HG02938 (cell line): ENCODE measurements at regions not wholly inside any gene's neighbourhood (a gene's known extent, or its start where the extent isn't known, plus 50 kb on each side); places are given as distances from the start of the nearest gene placed in this dataset.

Source experiments
- ATAC-seq: cut with Tn5 transposase; IDR thresholded peaks from one replicate; pipeline ENCODE4 v1.9.1; 2021; ENCODE audit warnings: mild to moderate bottlenecking, moderate library complexity; ENCODE audit not compliant: unreplicated experiment

DNA sequence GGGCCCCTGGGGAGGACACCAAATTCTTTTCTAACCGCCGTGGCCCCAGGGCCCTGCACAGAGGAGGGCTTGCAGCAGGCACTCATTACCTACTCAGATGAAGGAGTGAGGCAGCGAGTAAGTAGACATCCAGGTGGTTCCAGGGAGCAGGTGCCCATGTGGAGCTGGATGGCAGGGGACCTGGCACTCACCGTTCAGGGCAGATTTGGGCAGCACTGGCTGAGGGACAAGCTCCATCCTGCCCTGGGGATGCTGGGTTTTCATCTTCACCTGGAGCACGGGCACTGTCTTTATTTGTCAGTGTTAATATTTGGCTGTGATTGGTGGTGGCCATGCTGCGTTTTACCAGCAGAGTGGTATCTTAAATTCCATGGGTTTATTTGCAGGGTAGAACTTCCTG lies 1182.7 kb downstream of the BRD1 start:
- no peak for ATAC-seq

DNA sequence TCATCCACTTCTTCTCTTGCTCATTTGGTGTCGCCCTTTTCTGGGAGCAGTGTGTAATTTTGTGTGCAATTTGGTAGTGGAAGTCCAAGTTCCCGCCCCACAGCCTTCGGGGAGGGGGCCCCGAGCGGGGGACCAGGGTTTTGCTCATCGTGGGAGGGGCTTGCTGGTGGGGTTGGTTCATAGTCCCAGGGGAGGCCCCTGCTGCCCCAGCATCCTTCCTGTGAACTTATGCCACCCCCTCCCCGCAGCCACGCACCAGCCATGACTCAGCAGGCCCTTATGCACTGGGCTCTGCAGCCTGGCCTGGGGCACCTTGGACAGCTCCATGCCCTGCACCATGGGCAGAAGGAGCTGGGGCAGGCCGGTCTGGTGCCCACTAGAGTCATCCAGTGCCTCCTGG lies 1183.6 kb downstream of the BRD1 start:
- no peak for ATAC-seq

DNA sequence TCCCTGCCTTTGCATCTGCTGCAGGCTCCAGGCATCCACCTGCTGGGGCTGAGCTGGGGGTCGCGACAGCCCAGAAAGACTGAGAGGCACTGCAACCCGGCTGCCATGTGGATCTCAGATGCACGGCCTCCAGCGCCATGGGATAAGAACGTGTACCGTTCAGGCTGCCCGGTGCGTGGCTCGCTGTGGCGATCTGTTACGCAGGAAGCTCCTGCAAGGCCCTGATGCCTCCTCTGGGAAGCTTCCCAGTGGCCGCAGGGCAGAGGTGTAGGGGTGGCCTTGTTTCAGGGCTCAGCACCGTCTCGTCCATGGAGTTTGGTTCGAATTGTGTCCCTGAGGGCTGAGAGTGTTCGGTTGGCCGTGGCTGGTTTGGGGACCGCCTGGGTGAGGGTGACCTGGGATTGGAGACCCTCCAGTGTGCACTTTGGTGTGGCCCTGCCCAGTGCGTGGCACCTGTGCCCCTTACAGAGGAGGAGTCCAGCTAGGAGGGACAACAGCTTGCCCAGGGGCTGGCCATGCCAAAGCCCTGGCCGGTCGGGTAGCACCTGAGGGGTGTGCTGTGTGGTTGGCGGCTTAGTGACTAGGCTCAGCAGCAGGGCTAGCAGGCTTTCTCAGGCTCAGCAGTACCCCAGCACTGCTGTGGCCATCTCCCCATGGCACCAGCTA lies 1184.5 kb downstream of the BRD1 start:
- ATAC-seq: no peak

DNA sequence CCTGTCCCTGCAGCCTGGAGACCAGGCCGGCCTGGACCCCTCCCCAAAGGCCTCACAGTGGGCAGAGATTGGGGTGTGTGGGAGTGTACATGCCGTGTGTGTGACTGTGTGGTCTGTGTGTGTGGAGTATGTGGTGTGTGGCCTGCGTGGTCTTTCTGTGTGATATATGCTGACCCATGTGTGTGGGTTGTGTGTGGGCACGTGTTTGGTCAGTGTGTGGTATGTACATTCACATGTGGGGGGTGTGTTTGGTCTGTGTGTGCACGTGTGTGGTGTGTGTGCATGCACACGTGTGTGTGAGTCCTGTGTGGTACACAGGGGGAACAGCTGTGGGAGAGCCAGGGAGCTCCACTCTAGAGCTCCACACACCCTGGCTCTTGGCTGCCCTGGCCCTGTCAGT lies 1185.1 kb downstream of the BRD1 start:
- ATAC-seq: no peak

DNA sequence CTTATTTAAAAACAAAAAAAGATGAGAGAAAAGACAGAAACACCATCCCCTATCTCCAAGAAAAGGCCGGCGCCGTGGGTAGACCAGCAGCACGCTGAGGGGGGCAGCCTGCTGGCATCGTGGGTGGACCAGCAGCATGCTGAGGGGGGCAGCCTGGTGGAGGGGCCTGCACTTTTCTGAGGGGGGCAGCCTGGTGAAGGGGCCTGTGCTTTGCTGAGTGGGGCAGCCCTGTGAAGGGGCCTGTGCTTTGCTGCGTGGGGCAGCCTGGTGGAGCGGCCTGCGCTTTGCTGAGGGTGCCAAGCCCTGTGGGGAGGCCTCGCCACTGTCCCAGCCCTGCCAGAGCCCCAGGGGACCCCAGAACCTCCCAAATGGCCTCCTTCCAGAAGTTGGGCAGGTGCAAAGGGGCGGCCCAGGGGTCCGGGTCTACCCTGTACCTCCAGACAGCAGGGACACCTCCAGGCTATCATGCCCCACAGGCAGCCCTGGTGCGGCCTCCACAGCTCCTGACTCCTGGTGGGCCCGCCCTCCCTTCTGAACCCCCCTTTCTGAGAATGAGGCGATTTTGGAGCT lies 1185.7 kb downstream of the BRD1 start:
- no peak for ATAC-seq

DNA sequence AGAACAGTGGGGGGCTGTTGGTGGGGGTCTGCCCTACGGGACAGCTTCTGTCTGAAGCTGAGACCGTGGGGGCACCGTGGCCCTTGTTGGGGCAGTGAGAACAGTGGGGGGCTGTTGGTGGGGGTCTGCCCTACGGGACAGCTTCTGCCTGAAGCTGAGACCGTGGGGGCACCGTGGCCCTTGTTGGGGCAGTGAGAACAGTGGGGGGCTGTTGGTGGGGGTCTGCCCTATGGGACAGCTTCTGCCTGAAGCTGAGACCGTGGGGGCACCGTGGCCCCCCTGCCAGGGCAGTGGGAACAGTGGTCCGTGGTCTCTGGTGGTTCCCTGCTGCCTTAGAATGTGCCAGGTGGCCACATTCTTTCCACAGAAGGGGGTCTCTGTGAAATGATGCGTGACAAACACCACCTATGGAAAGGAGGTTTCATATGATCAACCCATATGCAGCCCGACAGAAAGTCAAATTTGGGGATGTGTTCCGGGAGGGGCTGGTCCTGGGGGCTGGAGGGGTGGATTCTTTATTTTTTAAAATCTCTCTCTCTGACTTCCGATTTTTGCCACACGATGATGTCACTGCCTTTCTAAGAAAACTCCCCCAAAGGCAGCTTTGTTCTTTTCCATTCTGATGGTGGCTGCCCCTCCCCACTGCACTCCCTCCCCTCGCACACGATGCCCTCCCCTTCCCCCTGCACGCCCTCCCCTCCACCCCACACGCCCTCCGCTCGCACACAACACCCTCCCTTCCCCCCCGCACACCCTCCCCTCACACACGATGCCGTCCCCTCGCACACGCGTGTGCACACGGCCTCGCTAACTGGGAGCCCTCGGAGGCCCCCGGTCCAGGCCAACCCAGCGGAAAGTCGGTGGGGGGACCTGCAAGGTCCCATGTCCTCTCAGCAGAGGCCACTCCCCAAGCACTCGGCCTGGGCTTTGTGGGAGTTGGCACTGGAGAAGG lies 1186.5 kb downstream of the BRD1 start:
- no peak for ATAC-seq

DNA sequence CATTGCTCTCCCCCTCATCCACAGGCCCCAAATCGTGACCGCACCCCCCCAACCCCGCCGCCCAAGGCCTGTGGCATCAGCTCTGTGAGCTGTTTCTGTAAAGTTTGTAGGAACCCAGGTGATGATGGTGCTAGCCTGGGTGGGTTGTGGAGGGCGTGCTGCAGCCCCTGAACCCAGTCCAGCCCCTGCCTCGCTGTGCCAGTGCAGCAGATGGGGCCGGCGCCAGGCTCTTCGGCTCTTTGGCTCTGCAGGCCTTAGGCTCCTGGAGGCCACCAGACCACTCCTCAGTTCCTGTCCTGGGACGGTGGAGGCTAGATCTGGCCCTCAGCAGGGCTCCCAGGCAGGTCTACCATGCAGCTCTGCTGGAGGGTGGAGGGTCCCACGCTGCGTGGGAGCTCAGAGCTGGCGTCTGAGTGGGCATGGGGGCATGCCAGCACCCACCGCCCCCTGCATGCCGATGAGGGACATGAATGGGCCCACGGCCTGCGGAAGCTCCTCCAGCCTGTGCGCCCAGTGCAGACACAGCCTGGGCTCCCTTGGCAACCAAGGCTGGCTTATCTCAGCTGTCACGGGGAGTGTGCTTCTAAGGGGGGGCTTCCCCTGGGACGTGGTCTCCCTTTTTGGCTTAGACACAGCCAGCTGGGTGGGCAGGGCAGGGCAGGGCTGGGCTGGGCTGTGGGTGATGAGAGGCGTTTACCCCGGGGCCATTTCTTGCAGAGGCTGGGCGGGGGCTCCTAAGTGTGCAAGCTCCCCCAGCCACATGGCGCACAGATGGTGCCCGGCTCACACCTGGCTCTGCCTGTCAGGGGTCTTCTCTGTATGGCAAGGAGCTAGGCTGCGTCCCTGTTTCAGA lies 1187.6 kb downstream of the BRD1 start:
- no peak for ATAC-seq

DNA sequence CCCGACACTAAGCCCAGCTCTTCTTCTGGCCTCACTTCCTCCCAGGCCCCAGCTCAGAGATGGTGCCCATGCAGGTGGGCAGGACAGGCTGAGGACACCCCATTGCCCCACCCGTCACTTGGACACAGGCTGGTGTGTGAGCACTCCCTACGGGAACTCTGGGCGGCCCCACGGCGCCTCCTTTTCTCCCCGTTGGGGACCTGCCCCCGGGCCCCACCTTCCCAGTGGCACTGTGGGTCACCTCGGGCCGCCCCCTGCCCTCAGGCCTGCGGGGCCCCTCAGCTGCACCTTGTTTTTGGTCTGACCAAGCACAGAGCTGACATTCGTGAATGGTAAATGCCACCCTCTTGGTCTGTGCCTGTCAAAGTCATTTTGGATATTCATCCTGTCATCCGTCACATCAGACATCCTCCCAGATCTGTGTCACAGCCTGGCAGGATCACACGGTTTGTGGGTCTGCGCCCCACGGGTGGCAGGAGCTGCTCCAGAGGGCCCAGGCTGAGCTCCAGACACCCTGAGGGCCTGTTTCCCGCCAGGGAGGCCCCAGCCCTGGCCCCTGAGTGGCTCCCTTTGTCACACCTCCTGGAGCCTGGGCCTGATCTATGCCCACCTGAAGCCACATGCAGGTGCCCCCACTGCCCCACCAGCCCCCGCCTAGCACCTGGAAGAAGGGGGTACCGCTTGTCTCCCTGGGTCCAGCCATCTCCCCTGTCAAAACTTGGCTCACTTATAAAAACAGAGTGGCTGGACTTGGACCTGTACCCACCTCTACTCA lies 1188.5 kb downstream of the BRD1 start:
- ATAC-seq: no peak

DNA sequence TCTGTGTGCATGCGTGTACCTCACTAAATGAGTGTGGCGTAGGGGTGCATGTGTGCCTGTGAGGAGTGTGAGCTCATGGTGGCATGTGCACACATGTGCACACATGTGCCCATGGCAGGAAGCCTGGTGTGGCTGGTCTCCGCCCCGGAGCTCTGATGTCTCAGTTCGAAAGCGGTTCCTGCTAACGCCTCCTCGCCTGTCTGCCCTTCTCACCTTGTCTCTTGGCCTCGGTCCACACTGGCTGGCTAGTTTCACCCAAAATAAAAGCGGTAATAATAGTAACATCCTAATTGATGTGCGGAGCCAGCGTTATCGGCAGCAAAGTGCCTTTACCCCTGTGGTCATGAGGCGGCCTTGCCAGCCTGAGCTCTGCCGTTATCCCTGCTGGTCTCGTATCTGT lies 1190.4 kb downstream of the BRD1 start:
- ATAC-seq: no peak

DNA sequence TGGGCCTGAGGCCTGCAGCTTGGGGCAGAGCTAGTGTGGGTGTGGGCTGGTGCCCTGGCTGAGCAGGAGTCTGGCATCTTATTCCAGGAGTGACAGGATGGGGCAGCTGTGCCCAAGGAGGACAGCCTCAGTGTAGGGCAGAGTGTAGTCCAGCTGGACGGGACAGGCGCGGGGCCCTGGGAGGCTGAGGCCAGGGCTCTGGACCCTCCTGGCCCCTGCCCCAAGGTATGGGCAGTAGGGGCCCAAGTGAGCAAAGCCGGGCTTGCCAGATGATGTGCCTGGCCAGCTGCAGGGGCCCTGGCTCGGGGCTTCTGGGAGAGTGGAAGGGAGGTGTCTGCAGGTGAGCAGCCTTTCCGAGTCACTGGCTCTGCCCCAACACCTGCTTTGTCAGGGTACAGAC lies 1190.9 kb downstream of the BRD1 start:
- no peak for ATAC-seq

DNA sequence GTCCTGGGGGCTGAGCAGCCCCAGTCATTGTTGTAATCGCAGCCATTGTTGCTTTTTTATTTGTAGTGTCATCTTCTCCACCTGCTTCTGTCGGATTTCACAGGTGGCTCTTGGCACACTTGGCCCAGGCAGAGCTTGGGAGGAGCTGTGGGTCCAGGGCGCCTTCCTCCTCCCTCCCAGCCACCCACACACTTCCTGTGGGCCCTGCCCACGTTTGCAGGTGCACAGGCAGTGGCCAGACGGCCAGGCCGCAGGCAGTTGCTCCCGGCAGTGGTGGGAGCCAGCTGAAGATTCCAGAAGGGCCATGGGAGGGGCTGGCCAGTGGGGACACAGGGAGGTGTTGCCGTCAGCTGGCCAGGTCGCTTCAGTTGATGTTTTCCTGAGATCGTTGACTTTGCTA lies 1191.9 kb downstream of the BRD1 start:
- ATAC-seq: no peak

DNA sequence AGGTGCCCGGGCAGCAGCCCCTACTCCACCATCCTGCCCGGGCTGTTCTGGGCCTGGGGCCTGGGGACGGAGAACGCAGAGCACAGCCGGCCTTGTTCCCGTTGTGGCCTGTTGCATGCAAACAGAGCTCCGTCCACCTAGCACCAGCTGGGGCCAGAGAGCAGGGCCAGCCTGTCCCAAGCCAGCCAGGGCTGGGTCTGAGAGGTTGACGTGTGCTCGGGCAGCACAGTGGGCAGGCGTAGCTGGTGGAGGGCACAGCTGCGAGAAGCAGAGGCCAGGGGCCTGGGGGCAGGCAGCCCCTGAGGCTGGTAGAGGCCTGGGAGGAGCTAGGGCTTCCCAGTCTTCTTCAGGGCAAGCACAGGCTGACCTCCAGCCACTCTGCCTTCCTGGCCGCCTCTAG lies 1192.6 kb downstream of the BRD1 start:
- no peak for ATAC-seq

DNA sequence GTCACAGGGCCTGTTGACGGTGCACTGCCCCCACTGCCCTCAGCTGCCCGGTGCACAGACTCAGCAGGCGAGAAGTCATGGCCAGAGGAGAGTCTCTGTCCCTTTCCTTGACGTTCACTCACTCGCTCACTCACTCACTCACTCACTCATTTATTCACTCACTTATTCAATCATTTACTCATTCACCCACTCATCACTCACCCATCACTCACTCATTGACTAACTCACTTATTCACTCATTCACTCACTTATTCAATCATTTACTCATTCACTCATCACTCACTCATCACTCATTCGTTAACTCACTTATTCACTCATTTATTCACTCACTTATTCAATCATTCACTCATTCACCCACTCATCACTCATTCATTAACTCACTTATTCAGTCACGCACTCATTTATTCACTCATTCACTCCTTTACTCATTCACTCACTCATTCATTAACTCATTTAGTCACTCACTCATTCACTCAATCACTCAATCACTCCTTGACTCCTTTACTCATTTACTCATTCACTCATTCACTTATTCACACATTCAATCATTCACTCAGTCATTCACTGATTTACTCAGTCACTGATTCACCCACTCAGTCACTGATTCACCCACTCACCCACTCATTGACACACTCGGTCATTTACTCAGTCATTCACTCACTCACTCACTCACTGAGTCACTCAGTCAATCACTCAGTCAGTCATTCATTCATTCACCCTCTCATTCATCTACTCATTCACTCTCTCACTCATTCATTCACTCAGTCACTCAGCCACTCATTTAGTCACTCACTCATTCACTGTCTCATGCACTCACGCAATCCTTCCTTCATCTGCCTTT lies 1193.5 kb downstream of the BRD1 start:
- no peak for ATAC-seq

DNA sequence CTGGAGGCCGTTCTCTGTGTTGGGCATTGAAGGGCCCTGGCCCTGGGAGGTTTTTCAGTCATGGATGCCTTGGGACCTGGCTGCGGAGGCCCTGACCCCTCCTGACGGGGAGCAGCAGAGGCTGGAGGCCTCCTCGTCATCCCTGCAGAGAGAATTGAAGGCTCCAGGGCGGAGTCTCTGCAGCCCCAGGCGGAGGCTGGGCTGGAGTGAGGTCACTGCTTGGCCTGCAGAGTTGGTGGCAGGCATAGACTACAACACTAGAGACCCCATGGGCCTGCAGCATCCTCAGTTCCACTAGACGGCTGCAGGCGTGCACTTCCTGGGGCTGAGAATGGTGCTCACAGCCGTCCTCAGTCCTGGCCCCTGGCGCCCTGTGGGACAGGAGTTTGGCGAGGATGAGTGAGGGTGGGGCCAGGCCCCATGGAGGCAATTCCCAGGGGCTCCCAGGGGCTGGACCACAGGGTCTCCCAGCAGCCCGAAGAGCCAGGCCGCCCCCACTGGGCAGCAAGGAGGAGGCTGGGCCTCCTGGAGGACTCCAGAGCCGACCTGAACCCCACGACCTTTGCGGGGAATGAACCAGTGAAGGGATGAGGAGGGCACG lies 1194.9 kb downstream of the BRD1 start:
- no peak for ATAC-seq

DNA sequence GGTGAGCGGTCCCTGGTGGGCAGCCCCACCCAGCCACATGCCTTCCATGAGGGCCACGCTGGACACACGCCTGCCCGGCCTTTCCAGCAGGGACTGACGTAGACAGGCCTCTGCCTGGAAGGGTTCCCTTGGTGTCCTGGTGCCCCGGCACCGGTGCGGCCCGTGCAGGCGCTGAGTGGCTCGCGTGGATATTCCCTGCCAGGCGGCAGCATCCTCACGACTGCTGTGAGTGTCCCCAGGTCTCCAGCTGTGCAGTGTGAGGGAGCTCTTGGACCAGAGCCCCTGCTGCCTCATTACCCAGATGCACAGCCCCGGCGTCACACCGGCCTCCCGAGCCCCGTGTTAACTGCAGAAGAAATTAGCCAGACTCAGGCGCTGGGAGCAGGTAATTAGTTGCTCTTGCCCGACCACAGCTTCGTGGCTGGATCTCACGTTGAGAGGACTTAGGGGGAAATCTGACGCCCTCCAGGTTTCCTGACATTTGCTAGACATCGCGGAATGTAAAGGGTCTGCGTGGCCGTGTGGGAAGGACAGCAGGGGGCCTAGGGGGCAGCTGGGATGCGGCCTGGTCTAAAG lies 1196.3 kb downstream of the BRD1 start:
- ATAC-seq: no peak

DNA sequence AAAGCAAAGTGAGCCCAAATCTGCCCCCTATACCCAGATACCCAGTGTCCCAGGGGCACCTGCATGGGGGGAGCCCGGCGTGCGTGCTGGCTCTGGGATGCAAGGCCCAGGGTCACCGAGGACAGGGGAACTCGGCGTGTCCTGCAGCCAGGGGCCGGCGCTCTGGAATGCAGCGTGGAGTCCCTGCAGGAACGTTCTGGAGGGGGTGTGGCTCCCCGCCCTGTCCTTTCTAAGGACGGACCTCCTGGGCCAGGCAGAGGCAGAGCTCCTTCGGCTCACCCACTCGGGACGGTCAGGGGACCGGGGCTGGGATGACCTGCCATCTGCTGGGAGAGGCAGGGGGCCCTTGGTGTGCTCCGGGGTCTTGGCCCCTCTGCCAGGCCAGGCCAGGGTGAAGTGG lies 1196.8 kb downstream of the BRD1 start:
- no peak for ATAC-seq

DNA sequence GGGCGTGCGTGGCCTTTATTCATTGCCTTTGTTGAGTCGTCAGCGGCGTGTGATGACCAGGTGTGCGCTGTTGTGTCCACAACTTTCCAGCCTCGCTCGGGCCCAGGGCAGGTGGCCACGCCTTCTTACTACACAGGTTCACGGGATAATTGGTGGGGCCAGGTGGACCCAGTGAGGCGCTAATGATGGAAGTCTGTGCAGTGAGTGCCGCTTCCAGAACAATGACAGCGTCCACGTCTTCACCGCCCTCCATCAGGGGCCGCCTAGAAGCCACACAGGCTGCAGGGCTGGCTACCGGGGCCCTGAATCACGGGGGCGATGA lies 1197.3 kb downstream of the BRD1 start:
- ATAC-seq: no peak

DNA sequence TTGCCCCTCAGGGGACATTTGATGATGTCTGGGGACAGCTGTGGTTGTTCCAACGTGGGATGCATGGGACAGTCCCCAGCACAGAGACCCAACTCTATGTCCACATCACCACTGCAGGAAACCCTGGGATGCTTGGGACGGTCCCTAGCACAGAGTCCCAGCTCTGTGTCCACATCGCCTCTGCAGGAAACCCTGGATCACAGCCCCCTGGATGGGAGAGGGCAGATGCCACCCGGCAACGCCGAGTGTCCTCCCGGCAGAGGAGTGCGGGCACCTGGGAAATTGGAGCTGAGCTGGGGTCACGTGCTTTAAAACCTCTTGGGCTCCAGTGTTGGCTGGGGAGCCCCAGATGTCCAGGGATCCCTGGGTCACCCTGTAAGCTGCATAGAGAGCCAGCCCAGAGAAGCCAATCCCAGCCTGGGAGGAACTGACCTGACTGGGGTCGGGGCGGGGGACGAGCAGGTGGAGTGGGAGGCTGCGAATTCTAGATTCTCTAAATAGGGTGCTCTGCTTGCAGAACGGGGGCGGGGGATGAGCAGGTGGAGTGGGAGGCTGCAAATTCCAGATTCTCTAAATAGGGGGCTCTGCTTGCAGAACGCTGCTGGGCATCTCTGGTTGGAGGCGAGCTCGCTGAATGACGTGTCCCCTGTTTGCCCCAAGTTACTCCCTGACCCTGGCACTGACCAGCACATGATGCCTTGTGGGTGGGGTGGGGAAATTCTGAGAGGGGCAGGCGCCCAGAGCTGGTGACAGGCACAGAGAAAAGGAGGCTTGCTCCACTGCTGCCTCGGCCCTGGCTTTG lies 1197.8 kb downstream of the BRD1 start:
- ATAC-seq: no peak
